GM12878 (cell line): ENCODE measurements at regions not wholly inside any gene's neighbourhood (a gene's known extent, or its start where the extent isn't known, plus 50 kb on each side); places are given as distances from the start of the nearest gene placed in this dataset.

Source experiments
- ATAC-seq: fragments of 200-7000 bp; cut with Tn5 transposase; 3 replicates; pipeline ENCODE4 v1.9.1; 2020; ENCODE audit warnings: mild to moderate bottlenecking, moderate library complexity
- BruUV-seq: library from RNA; stranded (reverse); fragments of 400-500 nt; replicated peaks from 2 replicates; lab custom pipeline; 2021; lab: Mats Ljungman, UMichigan
- CTCF ChIA-PET: fragments of 300-600 bp; sonication (Branson Sonifier 250); formaldehyde crosslinking; extraction: SDS; loops from one replicate; lab custom pipeline; 2021; ENCODE audit warnings: inconsistent platforms; lab: Yijun Ruan, JAX
- POLR2A ChIA-PET: fragments of 350-600 bp; formaldehyde crosslinking; extraction: SDS; loops from one replicate; lab custom pipeline; 2021; ENCODE audit warnings: inconsistent platforms; lab: Charles Lee
- RAD21 ChIA-PET: fragments of 300-600 bp; sonication (Branson Sonifier 250); formaldehyde crosslinking; loops from one replicate; lab custom pipeline; 2023; ENCODE audit warnings: antibody characterized with exemption; ENCODE audit not compliant: unreplicated experiment; lab: Charles Lee
- SMC1A ChIA-PET: fragments of 300-600 bp; sonication (Branson Sonifier 250); formaldehyde crosslinking; loops from one replicate; lab custom pipeline; 2023; ENCODE audit not compliant: unreplicated experiment, uncharacterized antibody; lab: Charles Lee
- DNase-seq: peaks from one replicate; pipeline ENCODE4 v3.0.0-alpha.2; 2011; ENCODE audit warnings: low read depth, low spot score
- FAIRE-seq: peaks from 3 replicates; lab custom pipeline; 2011; peaks lifted over from hg19 to GRCh38; lab: Jason Lieb, UNC
- H2AFZ ChIP-seq: 2 replicates; pipeline ENCODE4 v1.6.0; 2011; ENCODE audit warnings: low read depth, low read length, control low read depth; ENCODE audit not compliant: control insufficient read depth
- H3K27ac ChIP-seq: 2 replicates; pipeline ENCODE4 v1.5.1; 2011; ENCODE audit warnings: control low read depth; ENCODE audit not compliant: control insufficient read depth, insufficient read depth
- H3K27me3 ChIP-seq, 2 experiments: replicated peaks in 1 of 2; 2 replicates each; pipeline versions ENCODE4 v1.6.0 to v1.6.1; 2011; ENCODE audit warnings: low read length in 1 of 2; ENCODE audit not compliant: control insufficient read depth in 2 of 2, insufficient read depth in 2 of 2
- H3K36me3 ChIP-seq, 2 experiments: 2 replicates each; pipeline ENCODE4 v1.5.1; 2011; ENCODE audit warnings: low read length in 1 of 2; ENCODE audit not compliant: control insufficient read depth in 2 of 2, insufficient read depth in 2 of 2
- H3K4me1 ChIP-seq: 2 replicates; pipeline ENCODE4 v1.6.1; 2011; ENCODE audit warnings: mild to moderate bottlenecking, low read length, moderate library complexity, mixed read lengths; ENCODE audit not compliant: control insufficient read depth, insufficient read depth
- H3K4me2 ChIP-seq: 2 replicates; pipeline ENCODE4 v1.6.0; 2011; ENCODE audit warnings: control low read depth; ENCODE audit not compliant: control insufficient read depth, insufficient read depth
- H3K4me3 ChIP-seq: fragments of 200-600 bp; sonication (generic); 2 replicates; pipeline ENCODE4 v1.5.1; 2016
- H3K79me2 ChIP-seq: 2 replicates; pipeline ENCODE4 v1.6.0; 2011; ENCODE audit warnings: low read length; ENCODE audit not compliant: control insufficient read depth, insufficient read depth
- H3K9ac ChIP-seq: 2 replicates; pipeline ENCODE4 v1.8.0; 2011; ENCODE audit warnings: low read length, control low read depth, mixed read lengths; ENCODE audit not compliant: control insufficient read depth, insufficient read depth
- H3K9me3 ChIP-seq: replicated peaks from 3 replicates; pipeline ENCODE4 v1.5.1; 2011; ENCODE audit warnings: mild to moderate bottlenecking, low read length; ENCODE audit not compliant: control insufficient read depth, insufficient read depth
- H4K20me1 ChIP-seq: 2 replicates; pipeline ENCODE4 v1.6.0; 2011; ENCODE audit not compliant: control insufficient read depth, insufficient read depth
- ATF7 ChIP-seq: fragments of 450-650 bp; IDR thresholded peaks from 2 replicates; pipeline ENCODE4 v1.6.1; 2016; ENCODE audit warnings: low read depth, mild to moderate bottlenecking
- BCL3 ChIP-seq: IDR thresholded peaks from 2 replicates; pipeline ENCODE4 v1.6.1; 2011; ENCODE audit warnings: borderline replicate concordance, low read depth, mild to moderate bottlenecking, moderate library complexity, low read length; ENCODE audit not compliant: insufficient read depth, poor library complexity, severe bottlenecking
- CEBPB ChIP-seq, 2 experiments: fragments of 150-350 bp in 1 of 2; IDR thresholded peaks; 2 replicates each; pipeline ENCODE4 v1.6.1; 2012 to 2014; ENCODE audit warnings: low read depth in 2 of 2, low read length in 2 of 2, borderline replicate concordance in 1 of 2, inconsistent platforms in 1 of 2
- CTCF ChIP-seq, 3 experiments: IDR thresholded peaks in 2 of 3; conservative IDR thresholded peaks in 1 of 3; 2 replicates each; pipeline ENCODE4 v1.5.1; 2011; ENCODE audit warnings: low read depth in 3 of 3, low read length in 3 of 3, mild to moderate bottlenecking in 3 of 3, control low read depth in 2 of 3, moderate library complexity in 2 of 3, inconsistent platforms in 1 of 3, mixed read lengths in 1 of 3; ENCODE audit not compliant: control insufficient read depth in 2 of 3, insufficient read depth in 1 of 3; ENCODE audit errors: extremely low read depth in 1 of 3
- FOXM1 ChIP-seq: IDR thresholded peaks from 2 replicates; pipeline ENCODE4 v1.6.1; 2012; ENCODE audit warnings: low read depth, mild to moderate bottlenecking, inconsistent platforms, low read length, moderate library complexity
- POLR2AphosphoS2 ChIP-seq: IDR thresholded peaks from 2 replicates; pipeline ENCODE4 v1.6.1; 2011; ENCODE audit warnings: low read depth, mild to moderate bottlenecking, low read length, improper control_type of control experiment, moderate library complexity
- RAD21 ChIP-seq: IDR thresholded peaks from 2 replicates; pipeline ENCODE4 v1.6.1; 2011; ENCODE audit warnings: mild to moderate bottlenecking, low read depth, low read length, moderate library complexity; ENCODE audit not compliant: insufficient read depth
- SMC3 ChIP-seq: IDR thresholded peaks from 2 replicates; pipeline ENCODE4 v1.6.1; 2011; ENCODE audit warnings: low read length, improper control_type of control experiment, borderline replicate concordance
- SP1 ChIP-seq: IDR thresholded peaks from one replicate; pipeline ENCODE4 v1.6.1; 2011; ENCODE audit warnings: low read depth, low read length
- ZNF274 ChIP-seq: IDR thresholded peaks from one replicate; pipeline ENCODE4 v1.8.0; 2011; ENCODE audit not compliant: insufficient read length, insufficient read depth
- ZNF384 ChIP-seq: IDR thresholded peaks from 2 replicates; pipeline ENCODE4 v1.6.1; 2012; ENCODE audit warnings: low read depth, mild to moderate bottlenecking, low read length, improper control_type of control experiment, borderline replicate concordance
- WGBS: methylation state at CpG from one replicate; pipeline ENCODE4 v1.1.6; 2016; ENCODE audit warnings: low lambda C conversion rate; ENCODE audit not compliant: insufficient replicate concordance, insufficient coverage; ENCODE audit errors: missing lambda C conversion rate; 5-methylcytosine and 5-hydroxymethylcytosine counted together
- in situ Hi-C: fragments of 300-500 bp; cut with MboI; formaldehyde crosslinking; loops from 9 replicates; pipeline ENCODE4 v1.14.3; 2018; ENCODE audit warnings: mixed read lengths
- intact Hi-C: fragments of 100-400 bp; cut with micrococcal nuclease; formaldehyde crosslinking; loops from one replicate; pipeline ENCODE4 v1.14.2; 2022; ENCODE audit not compliant: unreplicated experiment

GRCh38 chr3:152103257-152103656 is 165.5 kb upstream of the MBNL1 start:
- no peak overlapping the region for H3K9ac ChIP-seq
- no peak overlapping the region for H3K27ac ChIP-seq
- peaks cover 2% of the 10 kb centered on the region; the same call in 2 of the 3 replicates for H3K9me3 ChIP-seq
- in situ Hi-C loops (no loop called here), intact Hi-C loops (no loop called here)
- FAIRE-seq (no peak), ATAC-seq (no peak), DNase-seq (no peak)
- CTCF ChIA-PET: interaction anchor here (1.3 kb wide), 1 partner anchor 9 kb away, joined by 3 read pairs; no protein-coding TSS in a partner anchor
- TF ChIP-seq ZNF384: no peak
- TF ChIP-seq ZNF274: no peak
- TF ChIP-seq CTCF (IDR thresholded peaks at IDR 0.05 in 2 of 3, conservative IDR thresholded peaks at IDR 0.05 in 1 of 3; ENCODE audit: control insufficient read depth in 2 of 3, extremely low read depth in 1 of 3, insufficient read depth in 1 of 3, low read depth in 3 of 3, low read length in 3 of 3): no peak
- no peak for TF ChIP-seq ATF7
- TF ChIP-seq SP1: no peak
- TF ChIP-seq BCL3: no peak
- TF ChIP-seq FOXM1: no peak
- TF ChIP-seq SMC3: no peak
- no peak for TF ChIP-seq POLR2AphosphoS2
- TF ChIP-seq CEBPB (IDR thresholded peaks at IDR 0.05; ENCODE audit: borderline replicate concordance in 1 of 2, low read depth in 2 of 2, low read length in 2 of 2): no peak
- TF ChIP-seq RAD21: no peak
- H3K79me2 ChIP-seq: no peaks in the 10 kb centered on the region
- SMC1A ChIA-PET: no interaction called here
- no peak overlapping the region for H3K4me2 ChIP-seq
- POLR2A ChIA-PET: no interaction called here
- no peak overlapping the region for H3K4me3 ChIP-seq
- no peak overlapping the region for H2AFZ ChIP-seq
- no peaks in the 10 kb centered on the region for H3K27me3 ChIP-seq
- WGBS: 88% methylated on average over 1 of the region's 1 CpG
- no peaks in the 10 kb centered on the region for H3K4me1 ChIP-seq
- RAD21 ChIA-PET: no interaction called here
- no TSS peak for BruUV-seq
- no peaks in the 10 kb centered on the region for H3K36me3 ChIP-seq
- H4K20me1 ChIP-seq: no peaks in the 10 kb centered on the region
